DMS 273 treated with DMSO at 0.1 percent for 48 hours (cell line): ENCODE measurements at regions not wholly inside any gene's neighbourhood (a gene's known extent, or its start where the extent isn't known, plus 50 kb on each side); places are given as distances from the start of the nearest gene placed in this dataset.
"Not testable (repeated sequence)": the region's sequence is repeated elsewhere in the genome, so short reads cannot be mapped to it uniquely, and the experiment has no call there.

Source experiments
- DNase-seq: peaks from one replicate; lab custom pipeline; 2025; lab: John Stamatoyannopoulos, UW

- no peak for DNase-seq
Observed at GRCh38 chr4:66404141-66404540, 733.9 kb upstream of the EPHA5 start.

- DNase-seq = no peak
Observed at GRCh38 chr4:66376921-66377320, 706.6 kb upstream of the EPHA5 start.

- no peak for DNase-seq
Observed at GRCh38 chr4:66376396-66376795, 706.1 kb upstream of the EPHA5 start.

- DNase-seq = no peak
Observed at GRCh38 chr4:66373268-66373667, 703.0 kb upstream of the EPHA5 start.

GRCh38 chr4:66372706-66373105, 702.4 kb upstream of the EPHA5 start:
- no peak for DNase-seq

GRCh38 chr4:66367043-66367660, 696.9 kb upstream of the EPHA5 start:
- no peak for DNase-seq

GRCh38 chr4:66360395-66360794, 690.1 kb upstream of the EPHA5 start:
- DNase-seq = not testable (repeated sequence)

GRCh38 chr4:66357316-66357715, 687.0 kb upstream of the EPHA5 start:
- DNase-seq = no peak

GRCh38 chr4:66355328-66355727, 685.0 kb upstream of the EPHA5 start:
- no peak for DNase-seq

GRCh38 chr4:66351761-66352160, 681.5 kb upstream of the EPHA5 start:
- DNase-seq = no peak

GRCh38 chr4:66340286-66340893, 670.1 kb upstream of the EPHA5 start:
- DNase-seq = no peak

GRCh38 chr4:66339007-66339406, 668.7 kb upstream of the EPHA5 start:
- DNase-seq = no peak

GRCh38 chr4:66331761-66332160, 661.5 kb upstream of the EPHA5 start:
- no peak for DNase-seq

GRCh38 chr4:66330125-66330524, 659.8 kb upstream of the EPHA5 start:
- DNase-seq = no peak

GRCh38 chr4:66328803-66329574, 658.7 kb upstream of the EPHA5 start:
- no peak for DNase-seq

GRCh38 chr4:66307641-66308438, 637.6 kb upstream of the EPHA5 start:
- no peak for DNase-seq

- no peak for DNase-seq
Observed at GRCh38 chr4:66300336-66300934, 630.1 kb upstream of the EPHA5 start.

GRCh38 chr4:66298569-66298968, 628.3 kb upstream of the EPHA5 start:
- DNase-seq = no peak

GRCh38 chr4:66297703-66298102, 627.4 kb upstream of the EPHA5 start:
- no peak for DNase-seq

- DNase-seq = no peak
Observed at GRCh38 chr4:66294638-66295037, 624.3 kb upstream of the EPHA5 start.

GRCh38 chr4:66284991-66285451, 614.7 kb upstream of the EPHA5 start:
- DNase-seq = no peak

- DNase-seq = no peak
Observed at GRCh38 chr4:66279084-66279483, 608.8 kb upstream of the EPHA5 start.
